Esophagus muscularis mucosa (tissue), 3 donors: ENCODE measurements at regions not wholly inside any gene's neighbourhood (a gene's known extent, or its start where the extent isn't known, plus 50 kb on each side); places are given as distances from the start of the nearest gene placed in this dataset.

Experiments
- POLR2AphosphoS5 ChIP-seq, 2 donors: sonication (generic); formaldehyde crosslinking; IDR thresholded peaks; one replicate each; pipeline ENCODE4 v1.6.1; 2017; ENCODE audit warnings: antibody characterized with exemption in 2 of 2
- TF ChIP-seq, protein P1 (sequence below), 3 experiments: fragments of 200-600 bp in 2 of 3; fragments of 450-650 bp in 1 of 3; sonication (generic) in 2 of 3; IDR thresholded peaks; one replicate each; pipeline ENCODE4 v1.5.1; 2017 to 2019; ENCODE audit warnings: antibody characterized with exemption in 3 of 3, mild to moderate bottlenecking in 2 of 3, moderate library complexity in 1 of 3

DNA sequence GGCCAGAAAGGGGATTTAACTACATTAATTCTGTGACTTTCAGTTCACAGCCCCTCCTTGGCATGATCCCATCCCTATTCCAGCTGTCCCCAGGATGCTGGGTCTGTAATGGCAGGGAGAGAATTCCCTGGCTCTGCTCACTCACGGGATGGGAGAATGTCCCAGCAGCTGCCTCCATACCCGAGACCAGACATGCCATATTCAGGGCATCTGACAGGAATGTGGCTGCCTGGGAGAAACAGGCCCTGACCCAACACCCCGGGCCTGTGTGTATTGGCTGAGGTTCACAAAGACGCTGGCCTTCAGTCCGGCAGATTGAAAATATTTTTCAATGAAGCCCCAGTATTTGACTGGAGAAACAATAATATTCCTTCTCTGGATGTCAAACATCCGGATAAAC lies 83.6 kb upstream of the SMAD3 start:
- TF ChIP-seq, protein P1, sequence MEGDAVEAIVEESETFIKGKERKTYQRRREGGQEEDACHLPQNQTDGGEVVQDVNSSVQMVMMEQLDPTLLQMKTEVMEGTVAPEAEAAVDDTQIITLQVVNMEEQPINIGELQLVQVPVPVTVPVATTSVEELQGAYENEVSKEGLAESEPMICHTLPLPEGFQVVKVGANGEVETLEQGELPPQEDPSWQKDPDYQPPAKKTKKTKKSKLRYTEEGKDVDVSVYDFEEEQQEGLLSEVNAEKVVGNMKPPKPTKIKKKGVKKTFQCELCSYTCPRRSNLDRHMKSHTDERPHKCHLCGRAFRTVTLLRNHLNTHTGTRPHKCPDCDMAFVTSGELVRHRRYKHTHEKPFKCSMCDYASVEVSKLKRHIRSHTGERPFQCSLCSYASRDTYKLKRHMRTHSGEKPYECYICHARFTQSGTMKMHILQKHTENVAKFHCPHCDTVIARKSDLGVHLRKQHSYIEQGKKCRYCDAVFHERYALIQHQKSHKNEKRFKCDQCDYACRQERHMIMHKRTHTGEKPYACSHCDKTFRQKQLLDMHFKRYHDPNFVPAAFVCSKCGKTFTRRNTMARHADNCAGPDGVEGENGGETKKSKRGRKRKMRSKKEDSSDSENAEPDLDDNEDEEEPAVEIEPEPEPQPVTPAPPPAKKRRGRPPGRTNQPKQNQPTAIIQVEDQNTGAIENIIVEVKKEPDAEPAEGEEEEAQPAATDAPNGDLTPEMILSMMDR (IDR thresholded peaks at IDR 0.05): no peak
- no peak for TF ChIP-seq POLR2AphosphoS5 (IDR thresholded peaks at IDR 0.05)
